ENCODE measurements at regions not wholly inside any gene's neighbourhood (a gene's known extent, or its start where the extent isn't known, plus 50 kb on each side); places are given as distances from the start of the nearest gene placed in this dataset.

GRCh38 chr15:69505956-69506556 lies 53.4 kb downstream of the RPLP1 start:
- DNase-seq (ENCODE audit: low read depth), result no peak

GRCh38 chr15:69508659-69509058 lies 56.0 kb downstream of the RPLP1 start:
- no peak for DNase-seq (ENCODE audit: low read depth)

- no peak for DNase-seq (ENCODE audit: low read depth)
These were observed 56.5 kb downstream of the RPLP1 start for GRCh38 chr15:69509131-69509530.

DNA sequence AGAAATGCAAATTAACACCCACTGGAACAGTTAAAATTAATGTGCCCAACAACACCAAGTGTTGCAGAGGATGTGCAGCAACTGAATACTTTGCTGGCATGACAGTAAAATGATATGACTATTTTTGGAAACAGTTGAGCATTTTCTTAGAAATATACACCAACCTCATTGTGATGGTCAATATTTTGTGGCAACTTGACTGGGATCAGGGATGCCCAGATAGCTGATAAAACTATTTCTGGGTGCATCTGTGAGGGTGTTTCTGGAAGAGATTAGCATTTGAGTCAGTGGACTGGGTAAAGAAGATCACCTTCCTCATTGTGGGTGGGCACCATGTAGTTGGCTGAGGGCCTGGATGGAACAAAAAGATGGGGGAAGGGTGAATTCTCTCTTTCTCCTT lies 57.9 kb downstream of the RPLP1 start:
- DNase-seq (ENCODE audit: low read depth), result no peak

GRCh38 chr15:69511015-69511414 lies 58.4 kb downstream of the RPLP1 start:
- DNase-seq (ENCODE audit: low read depth), result no peak

DNA sequence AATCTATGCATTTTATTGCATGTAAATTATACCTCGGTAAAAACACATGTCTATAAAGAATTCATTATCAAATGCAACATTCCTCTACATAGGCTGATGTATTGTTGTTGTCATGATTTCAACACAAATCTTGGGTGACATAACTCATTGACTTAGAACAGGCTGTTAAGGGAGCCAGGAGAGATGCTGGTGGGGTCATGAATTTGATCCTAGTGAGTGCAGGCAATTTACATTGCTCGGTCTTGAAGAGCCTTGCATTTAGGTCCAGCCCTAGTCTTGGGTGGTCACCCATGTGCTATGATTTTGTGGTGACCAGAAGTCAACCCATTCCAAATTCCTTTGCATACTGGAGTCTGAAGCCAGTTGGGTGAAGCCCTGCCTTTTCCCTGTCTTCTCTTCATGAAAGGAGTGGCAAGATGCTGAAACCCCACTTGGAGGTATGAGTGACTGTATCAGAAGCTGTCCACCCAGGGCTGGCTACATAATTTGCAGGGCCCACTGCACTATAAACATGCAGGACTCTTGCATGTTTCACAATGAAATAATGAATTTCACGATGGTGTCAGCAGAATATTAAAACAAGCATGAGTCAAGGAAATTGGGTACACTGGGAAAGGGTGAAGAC lies 59.2 kb downstream of the RPLP1 start:
- DNase-seq (ENCODE audit: low read depth), result no peak

GRCh38 chr15:69513450-69513960 lies 60.9 kb downstream of the RPLP1 start:
- DNase-seq (ENCODE audit: low read depth), result no peak

DNA sequence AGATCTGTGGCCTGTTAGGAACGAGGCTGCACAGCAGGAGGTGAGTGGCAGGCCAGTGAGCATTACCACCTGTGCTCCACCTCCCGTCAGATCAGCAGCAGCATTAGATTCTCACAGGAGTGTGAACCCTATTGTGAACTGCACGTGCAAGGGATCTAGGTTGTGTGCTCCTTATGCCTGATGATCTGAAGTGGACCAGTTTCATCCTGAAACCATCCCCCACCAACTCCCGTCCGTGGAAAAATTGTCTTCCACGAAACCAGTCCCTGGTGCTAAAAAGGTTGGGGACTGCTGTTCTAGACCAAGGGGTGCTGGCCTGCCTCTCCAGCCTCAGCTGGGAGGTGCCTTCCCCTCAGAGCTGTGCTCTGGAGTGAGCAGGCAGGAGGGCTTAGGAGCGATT lies 61.4 kb downstream of the RPLP1 start:
- no peak for DNase-seq (ENCODE audit: low read depth)

- no peak for DNase-seq (ENCODE audit: low read depth)
These were observed 62.9 kb downstream of the RPLP1 start for GRCh38 chr15:69515508-69515907.

DNA sequence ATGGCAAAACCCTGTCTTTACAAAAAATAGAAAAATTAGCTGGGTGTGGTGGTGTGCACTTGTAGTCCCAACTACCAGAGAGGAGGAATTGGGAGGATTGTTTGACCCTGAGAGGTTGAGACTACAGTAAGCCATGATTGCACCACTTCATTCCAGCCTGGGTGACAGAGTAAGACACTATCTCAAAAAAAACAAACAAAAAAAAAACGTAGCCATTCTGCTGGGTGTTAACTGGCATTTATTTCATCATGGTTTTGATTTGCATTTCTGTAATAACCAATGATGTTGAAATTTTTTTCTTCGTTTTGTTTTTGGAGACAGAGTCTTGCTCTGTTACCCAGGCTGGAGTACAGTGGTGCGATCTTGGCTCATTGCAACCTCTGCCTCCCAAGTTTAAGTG lies 63.3 kb downstream of the RPLP1 start:
- no peak for DNase-seq (ENCODE audit: low read depth)

DNA sequence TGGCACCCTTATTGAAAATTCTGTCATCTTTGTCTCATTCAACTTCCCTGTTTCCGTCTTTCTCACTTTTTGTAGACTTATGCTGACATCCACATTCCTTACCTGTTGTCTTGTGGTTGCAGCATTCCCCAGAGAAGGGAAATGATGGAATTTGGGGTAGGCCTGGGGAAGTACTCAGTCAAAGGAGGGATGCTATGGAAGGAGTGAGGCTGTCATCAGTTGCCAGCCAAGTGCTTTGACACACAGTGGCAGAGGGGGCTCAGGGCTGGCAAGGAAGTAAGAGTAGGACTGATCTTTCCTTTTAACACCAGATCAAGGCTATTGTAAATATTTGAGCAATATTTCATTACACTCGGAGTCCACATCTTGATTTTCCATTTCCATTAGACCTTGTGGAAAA lies 64.4 kb downstream of the RPLP1 start:
- DNase-seq (ENCODE audit: low read depth), result no peak

GRCh38 chr15:69518806-69519205 lies 66.2 kb downstream of the RPLP1 start:
- DNase-seq (ENCODE audit: low read depth), result no peak

DNA sequence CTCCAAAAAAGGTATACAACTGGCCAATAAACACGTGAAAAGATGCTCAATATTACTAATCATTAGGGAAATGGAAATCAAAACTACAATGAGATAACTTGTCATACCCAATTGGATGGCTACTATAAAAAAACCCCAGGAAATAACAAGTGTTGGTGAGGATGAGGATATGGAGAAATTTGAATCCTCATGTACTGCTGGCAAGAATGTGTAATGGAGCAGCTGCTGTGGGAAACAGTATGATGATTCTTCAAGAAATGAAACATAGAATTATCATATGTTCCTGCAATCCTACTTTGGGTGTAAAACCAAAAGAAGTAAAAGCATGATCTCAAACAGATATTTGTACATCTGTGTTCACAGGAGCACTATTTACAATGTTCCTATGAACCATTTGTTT lies 67.4 kb downstream of the RPLP1 start:
- DNase-seq (ENCODE audit: low read depth), result no peak

- no peak for DNase-seq (ENCODE audit: low read depth)
These were observed 69.7 kb downstream of the RPLP1 start for GRCh38 chr15:69522361-69522760.

DNA sequence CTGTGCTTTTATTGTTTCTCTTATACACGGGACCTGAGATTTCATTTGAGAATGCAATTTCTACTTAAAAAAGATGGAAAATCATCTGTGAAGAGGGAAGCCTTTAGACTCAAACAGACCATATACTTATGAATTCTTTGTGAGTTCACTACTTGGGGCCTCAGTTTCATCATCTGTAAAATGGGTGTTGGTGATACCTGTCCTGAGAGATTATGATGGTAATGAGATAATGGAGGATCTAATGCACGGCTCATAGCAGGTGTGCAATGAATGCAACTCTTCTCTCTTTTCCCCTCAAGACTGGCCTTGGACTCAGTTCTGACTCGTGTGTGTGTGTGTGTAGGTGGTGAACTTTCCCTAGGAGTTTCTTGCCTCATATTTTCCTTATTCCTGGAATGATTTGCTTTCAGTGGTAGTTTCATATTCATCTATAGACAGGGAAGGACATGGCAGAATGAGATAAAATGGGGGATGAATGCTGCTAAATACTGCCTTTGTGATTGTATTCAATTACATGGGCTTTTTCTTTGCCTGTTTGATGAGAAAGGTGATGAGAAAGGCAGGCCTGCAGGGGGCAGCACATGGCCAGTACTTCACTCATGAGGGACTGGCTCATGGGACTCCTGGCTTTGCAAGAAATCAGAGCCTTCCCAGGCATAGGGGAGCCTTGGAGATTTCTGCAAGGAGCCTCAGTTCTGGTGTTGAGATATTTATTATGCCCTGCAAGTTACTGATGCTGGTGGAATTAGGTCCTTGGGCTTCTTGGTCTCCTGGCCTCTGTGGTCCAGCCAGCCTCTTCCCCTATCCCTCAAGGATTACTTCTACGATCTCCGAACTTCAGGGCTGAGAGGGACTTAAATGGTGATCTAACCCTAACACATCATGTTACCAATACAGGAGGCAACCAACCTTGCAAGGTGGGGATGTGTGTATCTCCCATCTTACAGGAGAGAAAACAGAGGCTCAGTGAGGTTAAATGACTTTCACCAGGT lies 70.7 kb downstream of the RPLP1 start:
- peak; percentile 56 for DNase-seq (ENCODE audit: low read depth)

DNA sequence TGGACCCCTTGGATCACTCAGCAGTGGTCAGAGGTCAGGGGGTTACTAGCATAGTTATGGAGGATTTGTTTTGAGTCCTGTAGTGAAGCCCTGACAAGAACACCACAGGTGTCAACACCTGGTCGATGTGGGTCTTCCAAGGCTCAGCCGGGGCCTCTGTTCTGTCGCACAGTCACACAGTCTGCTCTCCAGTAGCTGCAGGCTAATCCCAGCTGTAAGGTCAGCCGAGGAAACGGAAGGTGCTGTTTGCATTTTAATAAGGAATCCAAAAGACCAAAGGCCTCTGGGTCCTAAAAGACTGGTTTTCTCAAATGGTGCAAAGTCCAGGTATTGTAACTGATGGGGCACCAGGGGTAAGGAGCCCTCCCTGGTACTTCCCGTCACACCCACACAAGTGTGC lies 71.7 kb downstream of the RPLP1 start:
- no peak for DNase-seq (ENCODE audit: low read depth)

DNA sequence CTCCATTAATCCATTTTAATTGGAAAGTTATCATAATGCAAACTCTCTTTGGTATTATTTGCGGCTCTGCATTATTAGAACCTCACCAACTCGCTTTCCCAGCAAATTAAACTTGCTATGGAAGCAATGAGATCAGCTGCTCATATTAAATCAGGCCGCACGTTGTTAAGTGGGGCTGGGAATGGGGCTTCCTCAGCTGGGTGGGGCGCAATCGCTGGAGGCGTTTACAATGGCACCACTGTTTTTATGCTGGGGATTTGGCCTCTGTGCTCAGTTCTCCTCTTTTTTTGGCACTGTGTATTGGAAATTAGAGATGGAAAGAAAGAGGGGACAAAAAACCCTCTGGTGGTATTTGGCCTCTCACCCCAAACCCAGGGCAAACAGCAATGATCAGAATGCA lies 72.2 kb downstream of the RPLP1 start:
- no peak for DNase-seq (ENCODE audit: low read depth)

- DNase-seq (ENCODE audit: low read depth), result no peak
These were observed 72.9 kb downstream of the RPLP1 start for GRCh38 chr15:69525543-69525942.

DNA sequence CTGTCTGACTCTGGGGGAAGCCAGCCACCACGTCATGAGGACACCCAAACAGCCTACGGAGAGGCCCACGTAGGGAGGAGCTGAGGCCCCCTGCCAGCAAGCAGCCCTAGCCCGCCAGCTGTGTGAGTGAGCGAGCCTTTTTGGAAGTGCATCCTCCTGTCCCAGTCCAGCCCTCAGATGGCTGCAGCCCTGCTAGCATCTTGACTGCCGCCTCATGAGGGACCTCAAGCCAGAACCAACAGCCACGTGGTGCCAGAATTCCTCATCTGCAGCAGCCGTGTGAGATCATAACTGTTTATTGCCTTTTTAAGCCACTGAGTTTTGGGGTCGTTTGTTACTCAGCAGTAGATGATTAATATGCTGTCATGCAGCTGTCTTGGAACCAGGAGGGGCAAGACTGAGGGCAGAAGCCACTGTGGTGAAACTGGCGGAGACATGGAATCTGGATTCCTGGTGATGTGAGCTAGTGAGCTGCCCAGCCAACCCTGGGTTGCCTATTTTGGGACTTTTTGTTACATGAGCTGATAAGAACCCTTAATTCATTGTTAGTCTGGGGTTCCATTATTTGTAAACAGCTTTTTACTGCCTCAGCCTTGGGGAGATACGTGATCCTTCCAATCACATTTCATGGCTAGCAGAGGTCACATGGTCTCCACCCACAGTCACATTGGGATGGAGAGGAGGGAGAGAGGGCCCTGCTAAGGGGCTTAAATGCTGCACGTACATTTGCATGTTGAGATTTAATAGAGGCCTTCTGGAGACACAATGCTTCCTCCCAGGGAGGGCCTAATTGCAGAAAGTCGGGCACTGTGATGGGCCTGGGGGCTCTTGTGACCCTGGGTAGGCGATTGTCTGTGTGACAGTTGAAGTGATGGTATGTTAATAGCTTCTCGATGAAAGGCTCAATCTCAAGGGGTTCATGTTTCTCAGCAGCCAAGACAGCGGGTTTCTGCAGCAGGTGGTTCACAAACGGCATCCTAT lies 73.8 kb downstream of the RPLP1 start:
- DNase-seq (ENCODE audit: low read depth), result no peak

GRCh38 chr15:69529141-69529540 lies 76.5 kb downstream of the RPLP1 start:
- no peak for DNase-seq (ENCODE audit: low read depth)

GRCh38 chr15:69529961-69530633 lies 77.5 kb downstream of the RPLP1 start:
- DNase-seq (ENCODE audit: low read depth), result no peak
